Endothelial cell of umbilical vein (primary cell): ENCODE measurements at regions not wholly inside any gene's neighbourhood (a gene's known extent, or its start where the extent isn't known, plus 50 kb on each side); places are given as distances from the start of the nearest gene placed in this dataset.

Source experiments
- BruUV-seq: library from RNA; stranded (reverse); fragments of 400-500 nt; replicated peaks from 2 replicates; lab custom pipeline; 2021; lab: Mats Ljungman, UMichigan
- CTCF ChIA-PET: fragments of 300-600, 350-600 bp; sonication (Branson Sonifier 250); formaldehyde crosslinking; loops from one replicate; lab custom pipeline; 2021; ENCODE audit warnings: antibody characterized with exemption, inconsistent platforms; lab: Charles Lee
- POLR2A ChIA-PET: fragments of 300-600, 350-600 bp; sonication (Branson Sonifier 250); formaldehyde crosslinking; loops from one replicate; lab custom pipeline; 2021; ENCODE audit warnings: antibody characterized with exemption, inconsistent platforms; lab: Charles Lee
- DNase-seq: peaks from one replicate; pipeline ENCODE4 v3.0.0-alpha.2; 2011; ENCODE audit warnings: low read depth, low spot score
- FAIRE-seq: peaks from 2 replicates; lab custom pipeline; 2011; peaks lifted over from hg19 to GRCh38; lab: Jason Lieb, UNC
- H2AFZ ChIP-seq: 2 replicates; pipeline ENCODE4 v1.6.0; 2012; ENCODE audit warnings: low read depth, low read length, control low read depth, inconsistent platforms
- H3K27ac ChIP-seq: 2 replicates; pipeline ENCODE4 v1.5.1; 2011; ENCODE audit warnings: low read depth, mild to moderate bottlenecking, control low read depth, low read length, moderate library complexity; ENCODE audit not compliant: insufficient read depth
- H3K27me3 ChIP-seq, 2 experiments: 2 replicates each; pipeline versions ENCODE4 v1.6.0 to v1.6.1; 2011; ENCODE audit warnings: low read length in 2 of 2, mixed read lengths in 1 of 2; ENCODE audit not compliant: control insufficient read depth in 2 of 2, insufficient read depth in 2 of 2
- H3K36me3 ChIP-seq, 2 experiments: 2 replicates in 1 of 2; 3 replicates in 1 of 2; pipeline ENCODE4 v1.5.1; 2011; ENCODE audit warnings: low read length in 2 of 2, mild to moderate bottlenecking in 1 of 2, moderate library complexity in 1 of 2; ENCODE audit not compliant: control insufficient read depth in 2 of 2, insufficient read depth in 2 of 2; ENCODE audit errors: extremely low read depth in 1 of 2
- H3K4me1 ChIP-seq: 3 replicates; pipeline ENCODE4 v1.5.1; 2011; ENCODE audit warnings: mild to moderate bottlenecking, low read length; ENCODE audit not compliant: control insufficient read depth, insufficient read depth; ENCODE audit errors: extremely low read depth
- H3K4me2 ChIP-seq: 2 replicates; pipeline ENCODE4 v1.6.1; 2011; ENCODE audit warnings: low read length, control low read depth, mixed read lengths; ENCODE audit not compliant: insufficient read depth
- H3K4me3 ChIP-seq, 3 experiments: fragments of 200-600 bp in 1 of 3; sonication (generic), shearing (Covaris generic) in 1 of 3; replicated peaks in 1 of 3; 2 replicates each; pipeline ENCODE4 v1.5.1; 2011 to 2016; ENCODE audit warnings: control low read depth in 3 of 3, low read length in 3 of 3, mild to moderate bottlenecking in 2 of 3, inconsistent platforms in 1 of 3, low read depth in 1 of 3, moderate library complexity in 1 of 3; ENCODE audit not compliant: insufficient read depth in 1 of 3
- H3K79me2 ChIP-seq: 2 replicates; pipeline ENCODE4 v1.6.0; 2012; ENCODE audit warnings: low read length, inconsistent platforms; ENCODE audit not compliant: control insufficient read depth, insufficient read depth
- H3K9ac ChIP-seq: replicated peaks from 2 replicates; pipeline ENCODE3; 2011; ENCODE audit warnings: low read length, control low read depth; ENCODE audit not compliant: insufficient read depth; ENCODE audit errors: extremely low read depth
- H3K9me1 ChIP-seq: replicated peaks from 3 replicates; pipeline ENCODE4 v1.6.0; 2011; ENCODE audit warnings: mild to moderate bottlenecking, low read length; ENCODE audit not compliant: control insufficient read depth, insufficient read depth; ENCODE audit errors: extremely low read depth
- H3K9me3 ChIP-seq: replicated peaks from 2 replicates; pipeline ENCODE4 v1.5.1; 2012; ENCODE audit warnings: low read length, inconsistent platforms; ENCODE audit not compliant: control insufficient read depth, insufficient read depth
- H4K20me1 ChIP-seq: replicated peaks from 2 replicates; pipeline ENCODE3; 2011; ENCODE audit warnings: mild to moderate bottlenecking, low read length; ENCODE audit not compliant: control insufficient read depth, insufficient read depth; ENCODE audit errors: extremely low read depth
- CTCF ChIP-seq, 2 donors: IDR thresholded peaks; 1 replicate in 1 of 2; 2 replicates in 1 of 2; pipeline ENCODE4 v1.5.1; 2011; ENCODE audit warnings: low read length in 2 of 2, mild to moderate bottlenecking in 2 of 2, moderate library complexity in 2 of 2, control low read depth in 1 of 2, inconsistent platforms in 1 of 2, low read depth in 1 of 2; ENCODE audit not compliant: insufficient read depth in 1 of 2; ENCODE audit errors: extremely low read depth in 1 of 2
- EZH2 ChIP-seq: IDR thresholded peaks from 2 replicates; pipeline ENCODE4 v1.6.1; 2012; ENCODE audit warnings: borderline replicate concordance, low read depth, mild to moderate bottlenecking, moderate library complexity, low read length, inconsistent platforms; ENCODE audit not compliant: severe bottlenecking
- FOS ChIP-seq: IDR thresholded peaks from 2 replicates; pipeline ENCODE4 v1.6.1; 2011; ENCODE audit warnings: mild to moderate bottlenecking, low read length, moderate library complexity, borderline replicate concordance; ENCODE audit not compliant: insufficient read depth
- GATA2 ChIP-seq: IDR thresholded peaks from 2 replicates; pipeline ENCODE4 v1.7.0; 2011; ENCODE audit warnings: low read depth, mild to moderate bottlenecking, moderate library complexity, mixed read lengths, low read length; ENCODE audit not compliant: insufficient read length, insufficient read depth
- JUN ChIP-seq: IDR thresholded peaks from 2 replicates; pipeline ENCODE4 v1.6.1; 2011; ENCODE audit warnings: borderline replicate concordance, low read depth; ENCODE audit not compliant: insufficient read length, insufficient read depth
- MAX ChIP-seq: IDR thresholded peaks from 2 replicates; pipeline ENCODE4 v1.6.1; 2011; ENCODE audit not compliant: insufficient read depth, insufficient read length
- MYC ChIP-seq: IDR thresholded peaks from one replicate; pipeline ENCODE4 v1.6.1; 2011; ENCODE audit warnings: mild to moderate bottlenecking, low read depth, low read length
- POLR2A ChIP-seq: IDR thresholded peaks from 2 replicates; pipeline ENCODE4 v1.6.1; 2012; ENCODE audit warnings: low read depth, mild to moderate bottlenecking, control low read depth, low read length
- POLR2AphosphoS5 ChIP-seq: IDR thresholded peaks from 2 replicates; pipeline ENCODE4 v1.6.1; 2012; ENCODE audit warnings: low read depth, mild to moderate bottlenecking, control low read depth, low read length, moderate library complexity; ENCODE audit not compliant: insufficient read depth
- dilution Hi-C: fragments of 300-500 bp; cut with MboI; formaldehyde crosslinking; loops from one replicate; pipeline ENCODE4 v1.15.0; 2019; ENCODE audit warnings: low sequenced_read_pairs; ENCODE audit not compliant: extremely low pct_ligation_motif_present
- intact Hi-C: fragments of 100-400 bp; cut with micrococcal nuclease; formaldehyde crosslinking; loops from one replicate; pipeline ENCODE4 v1.10.0; 2022

- H3K27me3 ChIP-seq = no peaks in the 10 kb centered on the region
- ChIA-PET POLR2A (no interaction called here), CTCF (no interaction called here)
- intact Hi-C loops (no loop called here), dilution Hi-C loops (no loop called here)
- FAIRE-seq = no peak
- H3K4me2 ChIP-seq = no peak overlapping the region
- no peaks in the 10 kb centered on the region for H4K20me1 ChIP-seq
- H3K4me3 ChIP-seq = no peak overlapping the region
- DNase-seq = no peak
- H2AFZ ChIP-seq = no peak overlapping the region
- no peaks in the 10 kb centered on the region for H3K79me2 ChIP-seq
- H3K4me1 ChIP-seq = no peaks in the 10 kb centered on the region
- no peaks in the 10 kb centered on the region for H3K36me3 ChIP-seq
- BruUV-seq = no TSS peak
- TF ChIP-seq CTCF (IDR thresholded peaks at IDR 0.05; ENCODE audit: extremely low read depth in 1 of 2, insufficient read depth in 1 of 2, low read depth in 1 of 2, low read length in 2 of 2) (no peak), GATA2 (no peak), MAX (no peak), FOS (no peak), POLR2A (no peak), EZH2 (no peak), POLR2AphosphoS5 (no peak), MYC (no peak), JUN (no peak)
- no peak overlapping the region for H3K27ac ChIP-seq
- H3K9me3 ChIP-seq = peaks cover 11% of the 10 kb centered on the region
- H3K9me1 ChIP-seq = no peaks in the 10 kb centered on the region
- no peak overlapping the region for H3K9ac ChIP-seq
Observed at GRCh38 chr15:26045516-26045915, 182.4 kb upstream of the ATP10A start.
